ENCODE measurements at regions not wholly inside any gene's neighbourhood (a gene's known extent, or its start where the extent isn't known, plus 50 kb on each side); places are given as distances from the start of the nearest gene placed in this dataset.

- Mint-ChIP-seq H3K9me3 (peaks cover 0 to 12% (median 0%) of the 10 kb centered on the region in 7 donors), H3K27me3 (ENCODE audit: low read depth in 3 of 3) (peaks cover 17 to 31% (median 21%) of the 10 kb centered on the region in 3 donors), H3K36me3 (no peaks in the 10 kb centered on the region), H3K4me3 (peak overlapping the region in 1 of 2 donors; percentile 73), H3K27ac (peak overlapping the region in 2 of 7 donors; percentile 56 to 79), H3K4me1 (peaks cover 5% of the 10 kb centered on the region)
- Histone ChIP-seq H3K79me2 (ENCODE audit: insufficient read depth, low read length) (no peaks in the 10 kb centered on the region), H3K9ac (ENCODE audit: insufficient read depth, low read length, poor library complexity, severe bottlenecking) (no peak overlapping the region), H3K4me1 (ENCODE audit: control insufficient read depth in 1 of 2, insufficient read depth in 2 of 2, low read length in 2 of 2) (no peaks in the 10 kb centered on the region), H3K4me2 (replicated peaks; ENCODE audit: extremely low read depth, low read length, poor library complexity, severe bottlenecking) (no peak overlapping the region), H3K9me3 (replicated peaks in 1 of 2; ENCODE audit: control insufficient read depth in 1 of 2, insufficient read depth in 1 of 2, low read length in 2 of 2) (no peaks in the 10 kb centered on the region), H3K27ac (ENCODE audit: low read depth in 1 of 2, low read length in 2 of 2) (no peak overlapping the region), H2AFZ (ENCODE audit: insufficient read depth, low read depth, low read length, poor library complexity, severe bottlenecking) (no peak overlapping the region), H3K4me3 (replicated peaks in 1 of 3; ENCODE audit: low read depth in 2 of 3, low read length in 3 of 3) (no peak overlapping the region), H3K27me3 (ENCODE audit: control insufficient read depth in 2 of 2, insufficient read depth in 2 of 2, low read length in 2 of 2) (peaks cover 6 to 16% of the 10 kb centered on the region in 2 donors), H4K20me1 (ENCODE audit: insufficient read depth, low read length) (no peaks in the 10 kb centered on the region), H3K36me3 (replicated peaks in 1 of 2; ENCODE audit: control insufficient read depth in 1 of 2, insufficient read depth in 2 of 2, low read length in 2 of 2) (no peaks in the 10 kb centered on the region)
- no peak for TF ChIP-seq CTCF (IDR thresholded peaks at IDR 0.05)
- 12% methylated on average over 15 of the region's 20 CpGs for WGBS (ENCODE audit: insufficient coverage)
- intact Hi-C loops (cut with micrococcal nuclease) = no loop called here
- no peak for DNase-seq
These were observed 310.2 kb downstream of the ASMT start for GRCh38 chrX:1925053-1925481.

- Histone ChIP-seq H3K27ac (ENCODE audit: low read depth in 1 of 2, low read length in 2 of 2) (no peak overlapping the region), H3K36me3 (replicated peaks in 1 of 2; ENCODE audit: control insufficient read depth in 1 of 2, insufficient read depth in 2 of 2, low read length in 2 of 2) (no peaks in the 10 kb centered on the region), H4K20me1 (ENCODE audit: insufficient read depth, low read length) (no peaks in the 10 kb centered on the region), H3K79me2 (ENCODE audit: insufficient read depth, low read length) (no peaks in the 10 kb centered on the region), H3K27me3 (ENCODE audit: control insufficient read depth in 2 of 2, insufficient read depth in 2 of 2, low read length in 2 of 2) (peaks cover 6 to 16% of the 10 kb centered on the region in 2 donors), H3K9ac (ENCODE audit: insufficient read depth, low read length, poor library complexity, severe bottlenecking) (no peak overlapping the region), H2AFZ (ENCODE audit: insufficient read depth, low read depth, low read length, poor library complexity, severe bottlenecking) (no peak overlapping the region), H3K4me1 (ENCODE audit: control insufficient read depth in 1 of 2, insufficient read depth in 2 of 2, low read length in 2 of 2) (no peaks in the 10 kb centered on the region), H3K9me3 (replicated peaks in 1 of 2; ENCODE audit: control insufficient read depth in 1 of 2, insufficient read depth in 1 of 2, low read length in 2 of 2) (no peaks in the 10 kb centered on the region), H3K4me3 (replicated peaks in 1 of 3; ENCODE audit: low read depth in 2 of 3, low read length in 3 of 3) (no peak overlapping the region), H3K4me2 (replicated peaks; ENCODE audit: extremely low read depth, low read length, poor library complexity, severe bottlenecking) (no peak overlapping the region)
- Mint-ChIP-seq H3K9me3 (peaks cover 0 to 12% (median 0%) of the 10 kb centered on the region in 7 donors), H3K27ac (no peak overlapping the region), H3K4me1 (peaks cover 5% of the 10 kb centered on the region), H3K27me3 (ENCODE audit: low read depth in 3 of 3) (peaks cover 16 to 29% (median 17%) of the 10 kb centered on the region in 3 donors), H3K36me3 (no peaks in the 10 kb centered on the region), H3K4me3 (no peak overlapping the region)
- WGBS (ENCODE audit: insufficient coverage) = 89% methylated on average over 5 of the region's 10 CpGs
- intact Hi-C loops (cut with micrococcal nuclease) = no loop called here
- TF ChIP-seq CTCF (IDR thresholded peaks at IDR 0.05) = no peak
- no peak for DNase-seq
These were observed 313.9 kb downstream of the ASMT start for GRCh38 chrX:1928805-1929204.

All from CD14-positive monocyte (primary cell).